Natural killer cell treated with Interleukin-12 subunit alpha and Interleukin-12 subunit beta and Interleukin-15 and Interleukin-18, amount 100 ng/mL, for 72 hours (primary cell): ENCODE measurements at regions not wholly inside any gene's neighbourhood (a gene's known extent, or its start where the extent isn't known, plus 50 kb on each side); places are given as distances from the start of the nearest gene placed in this dataset.
A peak's percentile ranks its signal among the peaks of the same experiment; 100 is the strongest.
"Not testable (repeated sequence)": the region's sequence is repeated elsewhere in the genome, so short reads cannot be mapped to it uniquely, and the experiment has no call there.

Experiments used
- ATAC-seq, 2 donors: fragments of 150-1000 bp; cut with Tn5 transposase in 1 of 2; sonication (Bioruptor Pico), chemical (Tn5 transposase) in 1 of 2; 2 replicates each; pipeline ENCODE4 v1.10.0; 2021
- DNase-seq: peaks from one replicate; pipeline ENCODE4 v3.0.0; 2022; ENCODE audit warnings: low spot score
- H3K27ac Mint-ChIP-seq, 2 donors: 1 replicate in 1 of 2; 2 replicates in 1 of 2; pipeline ENCODE4 v1.8.0; 2022; ENCODE audit warnings: mixed read lengths in 2 of 2, mild to moderate bottlenecking in 1 of 2, moderate library complexity in 1 of 2
- H3K27me3 Mint-ChIP-seq, 2 donors: 1 replicate in 1 of 2; 2 replicates in 1 of 2; pipeline ENCODE4 v1.8.0; 2022; ENCODE audit warnings: mixed read lengths in 2 of 2
- H3K36me3 Mint-ChIP-seq: one replicate; pipeline ENCODE4 v1.8.0; 2022; ENCODE audit warnings: mixed read lengths
- H3K4me1 Mint-ChIP-seq, 2 donors: 1 replicate in 1 of 2; 2 replicates in 1 of 2; pipeline ENCODE4 v1.8.0; 2022; ENCODE audit warnings: low read depth in 2 of 2, mixed read lengths in 2 of 2, mild to moderate bottlenecking in 1 of 2
- H3K4me3 Mint-ChIP-seq: one replicate; pipeline ENCODE4 v1.8.0; 2022; ENCODE audit warnings: mixed read lengths
- H3K9me3 Mint-ChIP-seq: 2 replicates; pipeline ENCODE4 v1.8.0; 2022; ENCODE audit warnings: mixed read lengths

GRCh38 chr2:175277772-175278171 lies 96.3 kb upstream of the ATP5MC3 start:
- Mint-ChIP-seq H3K9me3 (no peaks in the 10 kb centered on the region), H3K36me3 (no peaks in the 10 kb centered on the region), H3K4me3 (no peak overlapping the region), H3K27me3 (peaks cover 0 to 8% of the 10 kb centered on the region in 2 donors), H3K27ac (no peak overlapping the region), H3K4me1 (peaks cover 0 to 3% of the 10 kb centered on the region in 2 donors)
- DNase-seq (no peak), ATAC-seq (no peak)

- no peak overlapping the region for H3K27ac Mint-ChIP-seq
- peaks cover 5% of the 10 kb centered on the region in 2 donors for H3K4me1 Mint-ChIP-seq
- no peak overlapping the region for H3K4me3 Mint-ChIP-seq
- peaks cover 9 to 12% of the 10 kb centered on the region in 2 donors for H3K27me3 Mint-ChIP-seq
- H3K36me3 Mint-ChIP-seq: no peaks in the 10 kb centered on the region
- DNase-seq: no peak
- no peaks in the 10 kb centered on the region for H3K9me3 Mint-ChIP-seq
- no peak for ATAC-seq
These were observed 94.0 kb upstream of the ATP5MC3 start for GRCh38 chr2:175275539-175275938.

- no peak for DNase-seq
- no peaks in the 10 kb centered on the region for H3K9me3 Mint-ChIP-seq
- peaks cover 20 to 38% of the 10 kb centered on the region in 2 donors for H3K27me3 Mint-ChIP-seq
- H3K4me3 Mint-ChIP-seq: no peak overlapping the region
- ATAC-seq: no peak
- no peaks in the 10 kb centered on the region for H3K36me3 Mint-ChIP-seq
- peaks cover 0 to 3% of the 10 kb centered on the region in 2 donors for H3K4me1 Mint-ChIP-seq
- no peak overlapping the region for H3K27ac Mint-ChIP-seq
These were observed 77.7 kb upstream of the ATP5MC3 start for GRCh38 chr2:175259164-175259563.

- ATAC-seq (peak; percentile 24 to 33), DNase-seq (no peak)
- no peak overlapping the region for H3K27ac Mint-ChIP-seq
- no peaks in the 10 kb centered on the region for H3K9me3 Mint-ChIP-seq
- H3K36me3 Mint-ChIP-seq: no peaks in the 10 kb centered on the region
- no peak overlapping the region for H3K4me3 Mint-ChIP-seq
- peaks cover 26 to 51% of the 10 kb centered on the region in 2 donors for H3K27me3 Mint-ChIP-seq
- peaks cover 0 to 3% of the 10 kb centered on the region in 2 donors for H3K4me1 Mint-ChIP-seq
These were observed 75.5 kb upstream of the ATP5MC3 start for GRCh38 chr2:175256806-175257585.

- ATAC-seq, H3K36me3 Mint-ChIP-seq, H3K9me3 Mint-ChIP-seq, DNase-seq, H3K4me3 Mint-ChIP-seq, H3K4me1 Mint-ChIP-seq, H3K27ac Mint-ChIP-seq: not testable (repeated sequence)
- peaks cover 24 to 45% of the 10 kb centered on the region in 2 donors for H3K27me3 Mint-ChIP-seq
These were observed 74.9 kb upstream of the ATP5MC3 start for GRCh38 chr2:175256391-175256790.

- H3K4me1 Mint-ChIP-seq: peaks cover 0 to 3% of the 10 kb centered on the region in 2 donors
- no peak overlapping the region for H3K4me3 Mint-ChIP-seq
- H3K27ac Mint-ChIP-seq: no peak overlapping the region
- ATAC-seq (no peak), DNase-seq (no peak)
- no peaks in the 10 kb centered on the region for H3K36me3 Mint-ChIP-seq
- H3K27me3 Mint-ChIP-seq: peaks cover 19 to 35% of the 10 kb centered on the region in 2 donors
- H3K9me3 Mint-ChIP-seq: no peaks in the 10 kb centered on the region
These were observed 72.4 kb upstream of the ATP5MC3 start for GRCh38 chr2:175253871-175254270.

GRCh38 chr2:175251425-175252041 lies 70.0 kb upstream of the ATP5MC3 start:
- no peak overlapping the region for H3K27ac Mint-ChIP-seq
- no peak for DNase-seq

GRCh38 chr2:175247159-175247558 lies 65.6 kb upstream of the ATP5MC3 start:
- H3K36me3 Mint-ChIP-seq: no peaks in the 10 kb centered on the region
- no peak for ATAC-seq
- no peak overlapping the region for H3K27ac Mint-ChIP-seq
- H3K9me3 Mint-ChIP-seq: no peaks in the 10 kb centered on the region
- H3K4me1 Mint-ChIP-seq: no peaks in the 10 kb centered on the region
- H3K4me3 Mint-ChIP-seq: no peak overlapping the region
- no peak for DNase-seq
- peaks cover 4 to 10% of the 10 kb centered on the region in 2 donors for H3K27me3 Mint-ChIP-seq

More at GRCh38 chr2:175251425-175252041, 70.0 kb upstream of the ATP5MC3 start:
- no peaks in the 10 kb centered on the region for H3K36me3 Mint-ChIP-seq
- peaks cover 17 to 32% of the 10 kb centered on the region in 2 donors for H3K27me3 Mint-ChIP-seq
- H3K4me1 Mint-ChIP-seq: peaks cover 0 to 3% of the 10 kb centered on the region in 2 donors
- no peak for ATAC-seq
- H3K9me3 Mint-ChIP-seq: no peaks in the 10 kb centered on the region
- no peak overlapping the region for H3K4me3 Mint-ChIP-seq

- Mint-ChIP-seq H3K4me3 (no peak overlapping the region), H3K9me3 (no peaks in the 10 kb centered on the region), H3K27ac (no peak overlapping the region), H3K4me1 (no peaks in the 10 kb centered on the region), H3K27me3 (peaks cover 4 to 16% of the 10 kb centered on the region in 2 donors), H3K36me3 (peaks cover 4% of the 10 kb centered on the region)
- ATAC-seq (no peak), DNase-seq (no peak)
These were observed 63.2 kb upstream of the ATP5MC3 start for GRCh38 chr2:175244697-175245096.

GRCh38 chr2:175241691-175242090 lies 60.2 kb upstream of the ATP5MC3 start:
- Mint-ChIP-seq H3K27me3 (peaks cover 0 to 12% of the 10 kb centered on the region in 2 donors), H3K4me3 (no peak overlapping the region), H3K9me3 (no peaks in the 10 kb centered on the region), H3K36me3 (peaks cover 8% of the 10 kb centered on the region), H3K4me1 (no peaks in the 10 kb centered on the region), H3K27ac (no peak overlapping the region)
- no peak for ATAC-seq
- no peak for DNase-seq

GRCh38 chr2:175240033-175240432 lies 58.5 kb upstream of the ATP5MC3 start:
- not testable (repeated sequence) for H3K4me3 Mint-ChIP-seq, H3K4me1 Mint-ChIP-seq, ATAC-seq, H3K36me3 Mint-ChIP-seq, DNase-seq, H3K9me3 Mint-ChIP-seq, H3K27ac Mint-ChIP-seq
- peaks cover 0 to 12% of the 10 kb centered on the region in 2 donors for H3K27me3 Mint-ChIP-seq

GRCh38 chr2:175236930-175237329 lies 55.4 kb upstream of the ATP5MC3 start:
- Mint-ChIP-seq H3K4me1 (peaks cover 8 to 10% of the 10 kb centered on the region in 2 donors), H3K4me3 (no peak overlapping the region), H3K36me3 (peaks cover 8% of the 10 kb centered on the region), H3K27me3 (peaks cover 7 to 9% of the 10 kb centered on the region in 2 donors), H3K27ac (no peak overlapping the region), H3K9me3 (no peaks in the 10 kb centered on the region)
- DNase-seq (no peak), ATAC-seq (no peak)

GRCh38 chr2:175234650-175235049 lies 53.1 kb upstream of the ATP5MC3 start:
- Mint-ChIP-seq H3K4me3 (no peak overlapping the region), H3K27ac (no peak overlapping the region), H3K9me3 (no peaks in the 10 kb centered on the region), H3K36me3 (peaks cover 4% of the 10 kb centered on the region), H3K4me1 (peaks cover 10% of the 10 kb centered on the region in 2 donors), H3K27me3 (peaks cover 4 to 7% of the 10 kb centered on the region in 2 donors)
- no peak for DNase-seq
- ATAC-seq: no peak

GRCh38 chr2:175234153-175234552 lies 52.6 kb upstream of the ATP5MC3 start:
- Mint-ChIP-seq H3K36me3 (no peaks in the 10 kb centered on the region), H3K27me3 (peaks cover 4 to 7% of the 10 kb centered on the region in 2 donors), H3K4me1 (peaks cover 10% of the 10 kb centered on the region in 2 donors), H3K27ac (no peak overlapping the region), H3K4me3 (no peak overlapping the region), H3K9me3 (no peaks in the 10 kb centered on the region)
- no peak for DNase-seq
- ATAC-seq: no peak
